GM21529 (cell line): ENCODE measurements at regions not wholly inside any gene's neighbourhood (a gene's known extent, or its start where the extent isn't known, plus 50 kb on each side); places are given as distances from the start of the nearest gene placed in this dataset.

ENCODE experiments used
- ATAC-seq: cut with Tn5 transposase; IDR thresholded peaks from one replicate; pipeline ENCODE4 v1.9.1; 2021; ENCODE audit not compliant: unreplicated experiment

DNA sequence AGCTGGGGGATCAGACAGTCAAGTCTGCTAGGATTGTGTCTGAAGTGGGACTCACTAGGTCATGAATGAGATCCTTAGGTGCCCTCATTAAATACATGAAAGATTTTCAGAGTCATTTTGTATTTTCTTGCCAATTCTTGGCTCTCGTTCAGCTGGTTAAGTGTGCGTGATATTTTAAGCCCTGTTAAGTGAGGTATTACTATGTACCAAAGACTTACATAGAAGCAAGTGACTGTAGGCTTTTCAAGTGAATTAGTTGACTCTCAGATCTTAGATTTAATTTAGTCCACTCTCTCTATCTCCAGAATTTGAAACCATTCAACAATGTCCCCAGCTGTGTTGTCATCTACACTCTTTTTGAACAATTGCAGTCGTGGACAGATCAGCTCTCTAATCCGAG, 219.4 kb downstream of the FOXL1 start:
- no peak for ATAC-seq

DNA sequence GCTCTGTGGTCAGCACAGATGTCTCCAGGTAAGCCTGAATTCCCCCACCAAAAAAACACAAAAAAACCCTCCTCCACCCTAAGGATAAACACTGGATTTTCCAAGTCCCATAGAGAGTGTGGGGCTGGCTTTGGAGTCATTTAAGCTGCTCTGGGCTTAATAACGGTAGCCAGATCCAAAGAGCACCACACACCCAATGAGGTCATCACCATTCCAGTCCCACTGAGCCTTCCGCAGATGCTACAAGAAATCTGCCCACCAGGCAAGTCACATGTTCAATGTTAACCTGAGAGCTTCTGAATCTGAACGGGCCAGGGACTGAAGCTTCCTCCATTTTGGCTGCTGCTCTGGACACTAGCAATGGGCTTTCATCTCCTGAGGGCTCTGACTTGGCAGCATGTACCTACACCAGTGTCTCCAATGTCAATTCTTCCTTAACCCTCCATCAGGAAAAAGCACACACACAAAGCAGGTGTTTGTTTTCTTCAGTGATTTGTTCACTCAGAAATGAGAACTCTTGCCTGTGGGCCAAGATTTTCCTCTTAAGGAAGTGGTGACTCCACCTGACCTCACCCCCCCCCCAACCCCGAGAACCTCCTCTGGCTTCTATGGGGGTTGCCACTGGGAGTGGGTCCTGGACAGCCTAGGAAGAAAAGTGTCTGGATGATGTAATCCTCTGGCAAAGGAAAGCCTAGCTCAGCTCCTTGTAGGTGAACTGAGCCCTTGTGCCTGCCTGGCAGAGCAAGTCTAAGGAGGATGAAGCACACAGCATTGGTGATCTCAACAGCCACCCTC, 220.1 kb downstream of the FOXL1 start:
- no peak for ATAC-seq

DNA sequence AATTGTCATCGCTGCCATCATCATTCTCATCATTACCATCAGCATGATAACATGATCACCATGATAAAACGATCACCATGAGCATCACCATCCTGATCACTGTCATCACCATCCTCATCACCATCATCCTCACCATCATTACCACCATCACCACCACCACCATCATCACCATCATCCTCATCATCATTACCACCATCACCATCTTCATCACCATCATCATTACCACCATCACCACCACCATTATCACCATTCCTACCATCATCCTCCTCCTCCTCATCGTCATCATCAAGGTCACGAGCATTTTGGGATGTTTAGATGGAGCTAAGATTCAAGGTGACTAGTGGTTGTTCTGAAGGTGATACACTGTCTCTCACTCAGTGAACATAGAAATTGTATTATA, 221.0 kb downstream of the FOXL1 start:
- ATAC-seq, result no peak

DNA sequence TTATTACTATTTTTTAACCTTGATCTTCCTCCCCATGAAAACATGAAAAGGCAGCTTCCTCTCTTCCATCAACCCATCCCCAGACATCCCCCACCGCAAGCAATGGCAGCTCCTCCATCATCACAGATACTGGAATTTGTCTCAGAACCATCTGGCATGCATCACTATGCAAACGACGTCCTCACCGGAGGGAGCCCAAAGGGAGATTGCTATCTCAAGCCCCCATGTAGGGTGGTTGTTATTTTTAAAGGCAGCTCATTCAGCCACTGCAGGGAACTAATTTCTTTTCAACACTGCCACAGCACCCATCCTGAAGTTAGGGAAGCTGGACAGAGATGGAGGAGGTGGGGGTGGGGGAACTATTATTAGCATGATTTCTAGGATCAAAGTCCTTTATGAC, 222.5 kb downstream of the FOXL1 start:
- no peak for ATAC-seq

DNA sequence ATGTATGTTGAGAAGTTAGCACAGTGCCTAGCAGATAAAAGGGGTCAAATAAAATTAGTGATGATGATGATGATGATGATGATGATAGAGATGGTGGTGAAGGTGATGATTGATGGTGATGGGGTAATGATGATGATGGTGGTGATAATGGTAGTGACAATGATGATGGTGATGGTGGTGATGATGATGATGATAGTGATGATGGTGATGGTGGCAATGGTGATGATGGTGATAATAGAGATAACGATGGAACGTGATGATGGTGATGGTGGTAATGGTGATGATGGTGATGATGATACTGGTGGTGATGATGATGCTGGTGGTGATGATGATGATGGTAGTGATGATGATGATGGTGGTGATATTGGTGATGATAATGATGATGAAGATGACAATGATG, 223.7 kb downstream of the FOXL1 start:
- no peak for ATAC-seq

- no peak for ATAC-seq
Measured at GRCh38 chr16:86805188-86805587, 226.8 kb downstream of the FOXL1 start.

DNA sequence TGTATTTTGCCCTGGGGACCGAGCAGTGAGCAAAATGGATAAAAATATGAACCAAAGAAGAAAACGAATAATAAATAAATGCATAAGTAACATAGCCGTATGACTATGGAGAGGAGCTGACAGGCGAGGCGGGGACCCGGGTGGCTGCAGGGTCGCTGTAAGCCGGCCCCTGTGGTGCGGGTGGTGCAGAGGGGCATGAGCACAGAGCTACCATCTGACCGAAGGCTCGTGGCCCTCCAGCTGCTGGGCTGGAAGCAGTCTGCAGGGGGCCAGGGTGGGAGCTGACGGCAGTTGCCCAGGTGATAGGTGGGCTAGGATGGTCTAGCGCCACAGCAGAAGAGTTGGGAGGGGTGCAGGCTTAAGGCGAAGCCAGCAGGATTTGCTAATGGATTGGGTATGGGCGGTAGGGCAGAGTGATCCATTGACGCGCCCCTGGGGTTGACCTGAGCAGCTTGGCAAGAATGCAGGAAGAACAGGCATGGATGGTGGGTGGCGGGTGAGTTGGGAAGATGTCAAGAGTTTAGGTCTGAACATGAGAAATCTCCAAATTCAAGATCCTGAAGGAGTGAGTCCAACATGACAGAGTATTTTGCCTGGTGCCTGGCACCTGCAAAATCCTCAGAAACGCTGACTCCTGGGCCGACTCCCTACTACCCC, 228.0 kb downstream of the FOXL1 start:
- ATAC-seq, result no peak

- no peak for ATAC-seq
Measured at GRCh38 chr16:86806838-86807351, 228.5 kb downstream of the FOXL1 start.

GRCh38 chr16:86808863-86809444, 230.6 kb downstream of the FOXL1 start:
- no peak for ATAC-seq

DNA sequence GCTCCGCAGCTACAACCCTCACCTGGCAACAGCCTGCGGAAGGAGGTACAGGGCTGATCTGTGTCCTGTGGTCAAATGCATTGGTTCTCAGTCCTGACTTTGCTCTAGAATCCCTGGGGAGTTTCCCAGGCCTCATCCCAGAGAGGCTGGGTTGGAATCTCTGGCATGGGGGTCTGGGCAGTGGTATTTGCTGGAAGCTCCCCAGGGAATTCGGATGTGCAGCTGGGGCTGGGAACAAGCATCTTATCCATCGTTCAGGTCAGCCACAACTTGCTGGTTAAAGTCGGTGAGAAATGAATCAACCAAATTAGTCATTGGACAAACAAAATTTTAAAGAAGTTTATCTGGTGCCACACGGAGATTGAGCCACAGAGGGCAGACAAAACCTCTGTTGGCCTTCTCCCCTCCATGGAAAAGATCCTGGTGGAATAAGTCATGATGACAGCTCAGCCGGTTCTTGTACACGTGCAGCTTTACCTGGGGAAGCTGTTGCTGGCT, 231.2 kb downstream of the FOXL1 start:
- ATAC-seq, result no peak

DNA sequence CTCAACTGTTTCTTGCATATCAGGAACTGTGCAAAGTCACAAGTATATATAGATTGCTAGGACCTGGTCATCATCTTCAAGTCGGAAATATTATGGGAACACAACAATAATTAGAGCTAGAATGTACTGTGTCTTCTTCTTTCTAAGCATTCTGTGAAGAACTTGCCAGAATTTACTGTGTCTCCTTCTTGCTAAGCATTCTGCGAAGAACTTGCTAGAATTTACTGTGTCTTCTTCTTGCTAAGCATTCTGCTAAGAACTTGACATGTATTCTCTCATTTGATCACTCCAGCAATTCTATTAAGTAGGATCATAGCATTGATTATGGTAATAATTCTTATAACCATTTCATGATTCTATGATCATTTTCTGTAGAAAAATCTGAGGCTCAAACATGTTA, 231.7 kb downstream of the FOXL1 start:
- ATAC-seq, result no peak

- ATAC-seq, result no peak
Measured at GRCh38 chr16:86812363-86812970, 234.1 kb downstream of the FOXL1 start.

GRCh38 chr16:86814256-86814655, 235.9 kb downstream of the FOXL1 start:
- ATAC-seq, result no peak

- no peak for ATAC-seq
Measured at GRCh38 chr16:86816930-86817625, 238.7 kb downstream of the FOXL1 start.

GRCh38 chr16:86818671-86819532, 240.6 kb downstream of the FOXL1 start:
- ATAC-seq, result no peak

DNA sequence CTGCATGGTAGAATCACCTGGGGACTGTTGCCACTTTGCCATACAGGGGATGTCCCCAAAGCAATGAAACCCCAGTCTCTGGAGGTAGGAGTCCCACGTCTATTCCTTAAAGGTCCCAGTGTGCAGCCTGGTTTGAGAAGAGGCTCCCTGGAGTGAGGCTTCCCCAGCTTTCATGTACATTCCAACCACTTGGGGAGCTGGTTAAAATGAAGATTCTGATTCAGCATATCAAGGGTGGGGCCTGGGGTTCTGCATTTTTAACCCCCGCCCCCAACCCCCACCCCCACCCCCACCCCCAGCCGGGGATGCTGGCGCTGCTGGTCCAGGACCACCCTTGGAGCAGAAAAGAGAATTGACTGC, 241.2 kb downstream of the FOXL1 start:
- no peak for ATAC-seq

GRCh38 chr16:86821895-86822294, 243.5 kb downstream of the FOXL1 start:
- ATAC-seq, result no peak

DNA sequence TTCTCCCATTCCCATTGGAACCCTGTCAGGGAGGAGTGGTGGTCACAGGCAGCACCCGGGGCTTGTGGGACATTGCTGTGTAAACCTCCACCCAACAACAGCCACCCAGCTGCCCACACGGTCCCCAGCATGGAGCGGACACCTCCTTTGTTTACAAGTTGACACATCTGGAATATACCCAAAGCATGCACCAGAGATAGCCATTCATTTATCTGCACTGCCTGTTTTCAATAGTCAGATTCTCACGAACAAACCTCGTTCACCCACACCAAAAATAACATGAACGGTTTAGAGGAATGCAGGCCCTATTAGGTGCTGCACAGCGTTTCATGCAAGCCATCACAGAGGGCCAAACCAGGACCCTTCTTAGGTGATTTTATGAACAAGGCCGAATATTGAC, 244.8 kb downstream of the FOXL1 start:
- ATAC-seq, result no peak

GRCh38 chr16:86823888-86824671, 245.7 kb downstream of the FOXL1 start:
- ATAC-seq, result no peak
